ENCODE measurements at regions not wholly inside any gene's neighbourhood (a gene's known extent, or its start where the extent isn't known, plus 50 kb on each side); places are given as distances from the start of the nearest gene placed in this dataset.

DNA sequence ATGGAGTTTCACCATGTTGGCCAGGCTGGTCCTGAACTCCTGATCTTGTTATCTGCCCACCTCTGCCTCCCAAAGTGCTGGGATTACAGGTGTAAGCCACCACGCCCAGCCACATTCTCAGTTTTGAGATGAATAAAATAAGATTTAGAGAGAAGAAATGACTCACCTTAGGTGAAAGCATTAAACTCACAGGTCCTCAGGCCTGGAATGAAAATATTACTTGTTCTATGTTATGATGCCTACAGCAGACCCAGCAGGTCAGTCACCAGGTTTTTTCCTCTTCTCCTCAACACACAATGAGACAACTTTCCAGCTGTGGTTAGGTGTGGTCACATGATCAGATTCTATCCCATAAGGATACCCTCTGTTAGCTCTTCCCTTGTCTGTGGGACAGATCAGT, 150.3 kb downstream of the C16orf95 start:
- TF ChIP-seq, protein P1, sequence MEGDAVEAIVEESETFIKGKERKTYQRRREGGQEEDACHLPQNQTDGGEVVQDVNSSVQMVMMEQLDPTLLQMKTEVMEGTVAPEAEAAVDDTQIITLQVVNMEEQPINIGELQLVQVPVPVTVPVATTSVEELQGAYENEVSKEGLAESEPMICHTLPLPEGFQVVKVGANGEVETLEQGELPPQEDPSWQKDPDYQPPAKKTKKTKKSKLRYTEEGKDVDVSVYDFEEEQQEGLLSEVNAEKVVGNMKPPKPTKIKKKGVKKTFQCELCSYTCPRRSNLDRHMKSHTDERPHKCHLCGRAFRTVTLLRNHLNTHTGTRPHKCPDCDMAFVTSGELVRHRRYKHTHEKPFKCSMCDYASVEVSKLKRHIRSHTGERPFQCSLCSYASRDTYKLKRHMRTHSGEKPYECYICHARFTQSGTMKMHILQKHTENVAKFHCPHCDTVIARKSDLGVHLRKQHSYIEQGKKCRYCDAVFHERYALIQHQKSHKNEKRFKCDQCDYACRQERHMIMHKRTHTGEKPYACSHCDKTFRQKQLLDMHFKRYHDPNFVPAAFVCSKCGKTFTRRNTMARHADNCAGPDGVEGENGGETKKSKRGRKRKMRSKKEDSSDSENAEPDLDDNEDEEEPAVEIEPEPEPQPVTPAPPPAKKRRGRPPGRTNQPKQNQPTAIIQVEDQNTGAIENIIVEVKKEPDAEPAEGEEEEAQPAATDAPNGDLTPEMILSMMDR (IDR thresholded peaks at IDR 0.05; ENCODE audit: borderline replicate concordance, extremely low read depth, insufficient read depth), result no peak
- no peak for FAIRE-seq
- intact Hi-C loops (cut with DNase I), result no loop called here
- no peaks in the 10 kb centered on the region for H3K4me1 ChIP-seq (ENCODE audit: control insufficient read depth in 2 of 3, insufficient read depth in 2 of 3, low read depth in 1 of 3, low read length in 3 of 3)
- H3K36me3 ChIP-seq (ENCODE audit: control insufficient read depth in 2 of 3, insufficient read depth in 3 of 3, low read length in 3 of 3), result no peaks in the 10 kb centered on the region
- no peak overlapping the region for H3K27ac ChIP-seq (ENCODE audit: low read depth in 2 of 2, low read length in 2 of 2)
- H3K4me3 ChIP-seq (ENCODE audit: low read length in 3 of 3), result no peak overlapping the region
- no peak overlapping the region for H3K9ac ChIP-seq (ENCODE audit: low read length in 3 of 3)
- DNase-seq, result no peak
- H3K9me3 ChIP-seq (ENCODE audit: control insufficient read depth in 2 of 3, insufficient read depth in 1 of 3, low read length in 3 of 3), result no peaks in the 10 kb centered on the region
- H3K27me3 ChIP-seq (ENCODE audit: control insufficient read depth, insufficient read depth, low read length), result no peaks in the 10 kb centered on the region

DNA sequence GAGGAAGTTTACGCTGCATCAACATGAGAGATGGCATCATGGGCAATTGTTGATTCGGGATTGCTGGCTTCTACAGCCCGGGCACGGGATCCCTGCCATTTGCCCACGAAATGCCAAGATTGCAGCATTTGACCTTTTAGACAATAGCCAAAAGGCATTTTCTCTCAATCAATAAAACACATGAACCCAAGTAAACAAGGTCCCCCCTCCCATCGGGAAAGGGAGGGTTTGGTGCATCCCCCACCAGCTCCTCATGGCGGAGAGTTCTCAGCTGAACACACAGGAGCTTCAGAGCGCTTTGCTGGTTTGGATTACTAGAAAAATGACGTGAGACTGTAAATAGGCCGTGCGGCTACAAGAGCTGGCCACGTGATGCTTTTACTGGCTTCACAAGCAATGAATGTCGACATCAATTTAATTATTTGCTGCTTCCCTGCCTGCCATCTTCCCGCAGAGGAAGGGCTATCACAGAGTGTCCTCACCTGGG, 147.6 kb downstream of the C16orf95 start:
- intact Hi-C loops (cut with DNase I), result no loop called here
- Histone ChIP-seq H3K4me3 (ENCODE audit: low read length in 3 of 3) (no peak overlapping the region), H3K27ac (ENCODE audit: low read depth in 2 of 2, low read length in 2 of 2) (no peak overlapping the region), H3K4me1 (ENCODE audit: control insufficient read depth in 2 of 3, insufficient read depth in 2 of 3, low read depth in 1 of 3, low read length in 3 of 3) (no peaks in the 10 kb centered on the region), H3K27me3 (ENCODE audit: control insufficient read depth, insufficient read depth, low read length) (no peaks in the 10 kb centered on the region), H3K9me3 (ENCODE audit: control insufficient read depth in 2 of 3, insufficient read depth in 1 of 3, low read length in 3 of 3) (no peaks in the 10 kb centered on the region), H3K9ac (ENCODE audit: low read length in 3 of 3) (no peak overlapping the region), H3K36me3 (ENCODE audit: control insufficient read depth in 2 of 3, insufficient read depth in 3 of 3, low read length in 3 of 3) (no peaks in the 10 kb centered on the region)
- no peak for FAIRE-seq
- DNase-seq, result peak in 4 of 5 donors; percentile 28 to 57 (median 47)
- TF ChIP-seq, protein P1 (IDR thresholded peaks at IDR 0.05; ENCODE audit: borderline replicate concordance, extremely low read depth, insufficient read depth), result no peak

DNA sequence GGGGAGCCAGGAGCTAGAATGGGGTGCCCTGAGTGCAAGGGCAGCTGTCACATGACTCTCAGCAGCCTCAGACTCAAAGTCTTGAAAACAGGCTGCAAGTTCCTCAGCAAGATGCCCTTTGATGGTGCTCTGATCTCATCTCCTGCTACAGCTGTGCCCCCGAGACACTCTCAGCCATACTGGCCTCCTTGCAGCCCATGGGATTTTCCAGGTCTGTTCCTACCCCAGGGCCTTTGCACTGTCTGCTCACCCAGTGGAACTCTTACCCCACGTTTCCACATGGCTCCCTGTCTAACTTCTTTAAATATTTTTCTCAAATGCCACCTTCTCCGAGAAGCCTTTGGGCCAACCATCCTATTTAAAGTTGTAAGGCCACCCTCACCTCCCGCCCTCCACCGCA, 146.9 kb downstream of the C16orf95 start:
- no peak overlapping the region for H3K9ac ChIP-seq (ENCODE audit: low read length in 3 of 3)
- H3K27ac ChIP-seq (ENCODE audit: low read depth in 2 of 2, low read length in 2 of 2), result no peak overlapping the region
- no peak for DNase-seq
- no peaks in the 10 kb centered on the region for H3K9me3 ChIP-seq (ENCODE audit: control insufficient read depth in 2 of 3, insufficient read depth in 1 of 3, low read length in 3 of 3)
- FAIRE-seq, result no peak
- no peaks in the 10 kb centered on the region for H3K27me3 ChIP-seq (ENCODE audit: control insufficient read depth, insufficient read depth, low read length)
- H3K36me3 ChIP-seq (ENCODE audit: control insufficient read depth in 2 of 3, insufficient read depth in 3 of 3, low read length in 3 of 3), result no peaks in the 10 kb centered on the region
- no peaks in the 10 kb centered on the region for H3K4me1 ChIP-seq (ENCODE audit: control insufficient read depth in 2 of 3, insufficient read depth in 2 of 3, low read depth in 1 of 3, low read length in 3 of 3)
- TF ChIP-seq, protein P1 (IDR thresholded peaks at IDR 0.05; ENCODE audit: borderline replicate concordance, extremely low read depth, insufficient read depth), result no peak
- intact Hi-C loops (cut with DNase I), result no loop called here
- no peak overlapping the region for H3K4me3 ChIP-seq (ENCODE audit: low read length in 3 of 3)

DNA sequence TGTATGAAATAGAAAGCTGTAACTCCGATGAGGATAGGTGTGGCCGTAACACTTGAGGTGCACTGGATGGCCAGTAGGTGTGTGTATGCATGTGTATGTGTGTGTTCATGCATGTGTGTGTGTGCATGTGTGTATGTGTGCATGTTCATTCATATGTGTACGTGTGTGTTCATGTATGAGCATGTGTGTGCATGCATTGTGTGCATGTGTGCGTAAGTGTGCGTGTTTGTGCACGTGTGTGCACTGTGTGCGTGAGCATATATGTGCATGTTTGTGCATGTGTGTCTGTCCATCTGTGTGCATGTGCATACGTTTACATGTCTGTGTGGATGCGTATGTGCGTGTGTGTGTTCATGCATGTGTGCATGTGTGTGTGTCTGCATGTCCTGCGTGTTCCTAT, 145.5 kb downstream of the C16orf95 start:
- Histone ChIP-seq H3K9me3 (ENCODE audit: control insufficient read depth in 2 of 3, insufficient read depth in 1 of 3, low read length in 3 of 3) (no peaks in the 10 kb centered on the region), H3K36me3 (ENCODE audit: control insufficient read depth in 2 of 3, insufficient read depth in 3 of 3, low read length in 3 of 3) (no peaks in the 10 kb centered on the region), H3K4me1 (ENCODE audit: control insufficient read depth in 2 of 3, insufficient read depth in 2 of 3, low read depth in 1 of 3, low read length in 3 of 3) (no peaks in the 10 kb centered on the region), H3K27me3 (ENCODE audit: control insufficient read depth, insufficient read depth, low read length) (no peaks in the 10 kb centered on the region), H3K9ac (ENCODE audit: low read length in 3 of 3) (no peak overlapping the region), H3K27ac (ENCODE audit: low read depth in 2 of 2, low read length in 2 of 2) (no peak overlapping the region), H3K4me3 (ENCODE audit: low read length in 3 of 3) (no peak overlapping the region)
- intact Hi-C loops (cut with DNase I), result no loop called here
- TF ChIP-seq, protein P1 (IDR thresholded peaks at IDR 0.05; ENCODE audit: borderline replicate concordance, extremely low read depth, insufficient read depth), result no peak
- DNase-seq, result no peak
- FAIRE-seq, result no peak

All from kidney (tissue), 13 donors.